ENCODE measurements at regions not wholly inside any gene's neighbourhood (a gene's known extent, or its start where the extent isn't known, plus 50 kb on each side); places are given as distances from the start of the nearest gene placed in this dataset.
"Not testable (repeated sequence)": the region's sequence is repeated elsewhere in the genome, so short reads cannot be mapped to it uniquely, and the experiment has no call there.

DNA sequence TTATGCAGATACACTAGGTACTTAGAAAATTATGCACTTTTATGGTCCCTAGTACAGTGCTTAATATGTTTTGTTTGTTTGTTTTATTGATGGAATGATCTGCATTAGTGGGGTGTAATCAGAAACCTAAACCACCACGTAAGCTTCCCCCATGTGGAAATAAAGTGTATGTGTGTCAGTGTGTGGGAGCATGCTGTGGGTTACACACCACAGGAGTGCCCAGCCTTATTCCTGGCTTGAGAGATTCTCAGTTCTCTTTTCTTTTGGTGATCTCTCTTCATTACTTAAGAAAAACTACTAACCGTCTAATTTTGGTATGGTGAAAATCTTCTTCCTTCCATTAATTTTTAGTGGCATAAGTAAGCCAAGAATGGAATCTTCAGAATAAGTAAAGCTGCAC is 398.6 kb downstream of the DCDC2C start:
- no peak overlapping the region for H3K4me3 ChIP-seq (ENCODE audit: low read depth, poor library complexity, severe bottlenecking)
- 79 to 81% methylated on average over 2 of the region's 2 CpGs for WGBS, 2 donors
- intact Hi-C loops (cut with DNase I; ENCODE audit: low total_unique reads) = no loop called here
- no peak for DNase-seq (ENCODE audit: low spot score in 2 of 2)
- TF ChIP-seq, protein P1, sequence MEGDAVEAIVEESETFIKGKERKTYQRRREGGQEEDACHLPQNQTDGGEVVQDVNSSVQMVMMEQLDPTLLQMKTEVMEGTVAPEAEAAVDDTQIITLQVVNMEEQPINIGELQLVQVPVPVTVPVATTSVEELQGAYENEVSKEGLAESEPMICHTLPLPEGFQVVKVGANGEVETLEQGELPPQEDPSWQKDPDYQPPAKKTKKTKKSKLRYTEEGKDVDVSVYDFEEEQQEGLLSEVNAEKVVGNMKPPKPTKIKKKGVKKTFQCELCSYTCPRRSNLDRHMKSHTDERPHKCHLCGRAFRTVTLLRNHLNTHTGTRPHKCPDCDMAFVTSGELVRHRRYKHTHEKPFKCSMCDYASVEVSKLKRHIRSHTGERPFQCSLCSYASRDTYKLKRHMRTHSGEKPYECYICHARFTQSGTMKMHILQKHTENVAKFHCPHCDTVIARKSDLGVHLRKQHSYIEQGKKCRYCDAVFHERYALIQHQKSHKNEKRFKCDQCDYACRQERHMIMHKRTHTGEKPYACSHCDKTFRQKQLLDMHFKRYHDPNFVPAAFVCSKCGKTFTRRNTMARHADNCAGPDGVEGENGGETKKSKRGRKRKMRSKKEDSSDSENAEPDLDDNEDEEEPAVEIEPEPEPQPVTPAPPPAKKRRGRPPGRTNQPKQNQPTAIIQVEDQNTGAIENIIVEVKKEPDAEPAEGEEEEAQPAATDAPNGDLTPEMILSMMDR (IDR thresholded peaks at IDR 0.05) = no peak
- TF ChIP-seq POLR2A (IDR thresholded peaks at IDR 0.05) = no peak

DNA sequence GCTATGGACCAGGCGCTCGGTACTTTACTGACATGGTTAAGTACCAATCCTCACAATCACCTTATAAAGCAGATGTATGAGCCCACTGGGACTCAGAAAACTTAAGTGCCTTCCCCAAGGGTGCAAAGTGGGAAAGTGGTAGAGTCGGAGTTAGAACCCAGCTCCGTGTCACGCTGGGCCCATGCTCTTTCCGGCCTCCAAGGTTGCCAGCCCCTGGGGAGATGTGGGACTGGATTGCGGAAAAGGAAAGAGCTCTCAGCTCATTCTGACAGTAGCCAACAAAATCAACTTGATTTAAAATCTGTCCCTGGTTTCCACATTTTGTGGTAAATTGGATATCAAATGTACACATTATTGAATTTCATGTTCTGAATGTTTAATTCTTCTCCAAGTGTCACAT is 403.8 kb downstream of the DCDC2C start:
- WGBS, 2 donors = 74 to 77% methylated on average over 7 of the region's 7 CpGs
- TF ChIP-seq, protein P1 (IDR thresholded peaks at IDR 0.05) = no peak
- no peak for TF ChIP-seq POLR2A (IDR thresholded peaks at IDR 0.05)
- no peak overlapping the region for H3K4me3 ChIP-seq (ENCODE audit: low read depth, poor library complexity, severe bottlenecking)
- intact Hi-C loops (cut with DNase I; ENCODE audit: low total_unique reads) = loop anchor here (5.0 kb wide), 1 partner anchor 355 kb away; no protein-coding TSS in a partner anchor
- DNase-seq (ENCODE audit: low spot score in 2 of 2) = no peak

DNA sequence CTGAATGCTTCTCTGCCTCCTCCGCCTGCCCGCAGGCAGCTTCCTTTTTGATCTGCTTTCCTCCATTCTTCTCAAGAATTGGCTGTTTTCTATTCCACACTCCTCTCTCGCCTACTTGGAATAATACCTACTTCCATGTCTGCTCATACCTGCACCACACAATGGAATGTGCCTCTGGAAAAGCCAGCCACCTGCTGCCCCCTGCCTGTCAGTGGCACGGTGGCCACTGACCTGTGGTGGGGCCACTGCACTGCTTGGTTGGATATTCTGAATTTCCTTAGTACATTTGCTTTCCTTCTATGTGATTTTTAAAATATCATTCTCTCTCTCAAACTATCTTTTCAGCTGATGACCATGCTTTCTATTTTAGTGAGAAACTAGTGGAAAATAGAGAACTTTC is 406.9 kb downstream of the DCDC2C start:
- 69 to 89% methylated on average over 4 of the region's 4 CpGs for WGBS, 2 donors
- TF ChIP-seq, protein P1 (IDR thresholded peaks at IDR 0.05) = no peak
- TF ChIP-seq POLR2A (IDR thresholded peaks at IDR 0.05) = no peak
- intact Hi-C loops (cut with DNase I; ENCODE audit: low total_unique reads) = no loop called here
- no peak for DNase-seq (ENCODE audit: low spot score in 2 of 2)
- no peak overlapping the region for H3K4me3 ChIP-seq (ENCODE audit: low read depth, poor library complexity, severe bottlenecking)

DNA sequence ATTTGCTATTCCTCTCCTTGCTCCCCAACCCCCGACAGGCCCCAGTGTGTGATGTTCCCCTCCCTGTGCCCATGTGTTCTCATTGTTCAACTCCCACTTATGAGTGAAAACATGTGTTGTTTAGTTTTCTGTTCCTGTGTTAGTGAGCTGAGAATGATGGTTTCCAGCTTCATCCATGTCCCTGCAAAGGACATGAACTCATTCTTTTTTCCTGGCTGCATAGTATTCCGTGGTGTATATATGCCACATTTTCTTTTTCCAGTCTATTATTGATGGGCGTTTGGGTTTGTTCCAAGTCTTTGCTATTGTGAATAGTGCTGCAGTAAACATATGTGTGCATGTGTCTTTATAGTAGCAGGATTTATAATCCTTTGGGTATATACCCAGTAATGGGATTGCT is 412.1 kb downstream of the DCDC2C start:
- H3K4me3 ChIP-seq (ENCODE audit: low read depth, poor library complexity, severe bottlenecking); DNase-seq (ENCODE audit: low spot score in 2 of 2); intact Hi-C loops (cut with DNase I; ENCODE audit: low total_unique reads): not testable (repeated sequence)
- WGBS, 2 donors = 86 to 87% methylated on average over 3 of the region's 3 CpGs

DNA sequence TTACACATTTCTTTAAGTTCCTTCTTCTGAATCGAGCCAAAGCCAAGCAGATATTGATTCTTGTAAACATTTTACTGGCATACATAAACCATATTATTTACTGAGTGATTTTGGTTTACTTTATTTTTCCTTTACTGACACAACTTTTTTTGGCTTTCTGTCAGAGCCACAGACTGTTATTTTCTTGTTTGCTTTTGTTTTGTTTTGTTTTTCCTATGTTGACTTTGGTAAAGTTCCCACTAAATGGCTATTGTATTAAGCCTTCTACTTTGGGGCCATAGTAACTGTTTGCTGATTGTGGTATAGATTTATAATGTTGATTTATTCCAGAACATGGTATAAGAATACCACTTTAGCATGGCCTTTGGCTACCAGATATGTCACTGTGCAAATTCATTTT is 419.4 kb downstream of the DCDC2C start:
- WGBS, 2 donors = 60% methylated on average over 1 of the region's 1 CpG
- TF ChIP-seq POLR2A (IDR thresholded peaks at IDR 0.05) = no peak
- TF ChIP-seq, protein P1 (IDR thresholded peaks at IDR 0.05) = no peak
- DNase-seq (ENCODE audit: low spot score in 2 of 2) = no peak
- no peak overlapping the region for H3K4me3 ChIP-seq (ENCODE audit: low read depth, poor library complexity, severe bottlenecking)
- intact Hi-C loops (cut with DNase I; ENCODE audit: low total_unique reads) = no loop called here

DNA sequence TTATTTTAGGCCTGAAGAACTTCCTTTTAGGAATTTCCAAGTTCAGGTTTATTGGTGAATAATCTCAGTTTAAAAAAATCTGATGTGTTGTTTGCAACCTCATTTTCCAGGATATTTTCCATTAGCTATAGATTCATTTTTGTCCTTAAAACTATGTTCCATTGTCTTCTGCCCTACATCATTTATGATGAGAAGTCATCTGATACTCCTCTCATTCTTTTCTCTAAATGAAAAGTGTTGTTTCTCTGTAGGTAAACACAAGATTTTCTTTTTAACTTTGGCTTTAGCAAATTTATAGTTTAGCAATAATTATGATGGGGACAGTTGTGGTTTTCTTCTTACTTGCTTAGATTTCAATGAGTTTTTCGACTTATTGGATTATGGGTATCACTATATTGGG is 427.3 kb downstream of the DCDC2C start:
- no peak for DNase-seq (ENCODE audit: low spot score in 2 of 2)
- TF ChIP-seq, protein P1 (IDR thresholded peaks at IDR 0.05) = no peak
- TF ChIP-seq POLR2A (IDR thresholded peaks at IDR 0.05) = no peak
- no peak overlapping the region for H3K4me3 ChIP-seq (ENCODE audit: low read depth, poor library complexity, severe bottlenecking)
- 0 to 86% methylated on average over 1 of the region's 1 CpG for WGBS, 2 donors
- intact Hi-C loops (cut with DNase I; ENCODE audit: low total_unique reads) = no loop called here

All from lower leg skin (tissue), 4 donors.